ENCODE measurements at regions not wholly inside any gene's neighbourhood (a gene's known extent, or its start where the extent isn't known, plus 50 kb on each side); places are given as distances from the start of the nearest gene placed in this dataset.

DNA sequence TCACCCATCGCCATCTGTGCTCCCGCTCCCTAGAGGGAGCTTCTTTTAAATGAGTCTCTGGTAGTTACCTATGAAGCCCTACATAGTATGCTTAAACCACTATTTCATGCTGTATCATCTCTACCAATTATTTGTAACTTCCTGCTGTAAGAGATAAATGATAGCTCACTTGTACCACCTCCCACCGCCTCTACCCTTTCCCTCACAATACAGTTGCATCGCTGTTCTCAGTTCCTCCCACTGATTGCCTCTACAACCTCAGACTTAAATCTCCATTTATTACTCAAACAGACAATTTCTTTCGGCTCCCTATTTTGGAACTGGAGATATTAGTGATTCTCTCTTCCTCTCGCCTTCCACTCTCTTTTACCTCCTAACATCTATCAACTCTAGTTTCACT lies 222.9 kb upstream of the ZC3H12C start:
- ATAC-seq, result no peak
- no peaks in the 10 kb centered on the region for H3K27me3 ChIP-seq (ENCODE audit: low read depth)
- no peak overlapping the region for H3K27ac ChIP-seq
- intact Hi-C loops (cut with DNase I), result no loop called here
- no peak for TF ChIP-seq CTCF (IDR thresholded peaks at IDR 0.05)
- H3K4me1 ChIP-seq, result no peaks in the 10 kb centered on the region
- H3K36me3 ChIP-seq, result no peaks in the 10 kb centered on the region
- no peaks in the 10 kb centered on the region for H3K9me3 ChIP-seq
- H3K4me3 ChIP-seq, result no peak overlapping the region
- DNase-seq, result no peak

GRCh38 chr11:109877043-109877442 lies 216.1 kb upstream of the ZC3H12C start:
- no peak for TF ChIP-seq CTCF (IDR thresholded peaks at IDR 0.05)
- ATAC-seq (no peak), DNase-seq (no peak)
- H3K9me3 ChIP-seq, result no peaks in the 10 kb centered on the region
- H3K27ac ChIP-seq, result no peak overlapping the region
- H3K4me3 ChIP-seq, result no peak overlapping the region
- no peaks in the 10 kb centered on the region for H3K36me3 ChIP-seq
- H3K4me1 ChIP-seq, result no peaks in the 10 kb centered on the region
- intact Hi-C loops (cut with DNase I), result no loop called here
- no peaks in the 10 kb centered on the region for H3K27me3 ChIP-seq (ENCODE audit: low read depth)

DNA sequence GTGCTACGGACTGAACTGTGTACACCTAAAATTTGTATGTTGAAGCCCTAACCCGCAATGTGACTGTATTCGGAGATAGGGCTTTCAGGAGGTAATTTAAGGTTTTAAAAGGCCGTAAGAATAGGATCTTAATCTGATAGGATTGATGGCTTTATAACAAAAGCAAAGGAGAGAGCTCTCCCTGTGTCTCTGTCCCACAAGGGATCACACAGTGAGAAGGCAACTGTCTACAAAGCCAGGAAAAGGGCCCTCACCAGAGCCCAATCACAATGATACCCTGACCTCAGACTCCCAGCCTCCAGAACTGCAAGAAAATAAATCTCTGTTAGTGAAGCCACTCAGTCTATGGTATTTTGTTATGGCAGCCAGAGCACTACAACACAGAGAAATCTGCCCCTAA lies 208.7 kb upstream of the ZC3H12C start:
- Histone ChIP-seq H3K36me3 (no peaks in the 10 kb centered on the region), H3K4me1 (no peaks in the 10 kb centered on the region), H3K4me3 (no peak overlapping the region), H3K9me3 (no peaks in the 10 kb centered on the region), H3K27ac (no peak overlapping the region), H3K27me3 (ENCODE audit: low read depth) (no peaks in the 10 kb centered on the region)
- TF ChIP-seq CTCF (IDR thresholded peaks at IDR 0.05), result no peak
- DNase-seq, result no peak
- intact Hi-C loops (cut with DNase I), result no loop called here
- ATAC-seq, result no peak

GRCh38 chr11:109885006-109885405 lies 208.2 kb upstream of the ZC3H12C start:
- TF ChIP-seq CTCF (IDR thresholded peaks at IDR 0.05), result no peak
- intact Hi-C loops (cut with DNase I), result no loop called here
- Histone ChIP-seq H3K27me3 (ENCODE audit: low read depth) (no peaks in the 10 kb centered on the region), H3K4me3 (no peak overlapping the region), H3K27ac (no peak overlapping the region), H3K9me3 (no peaks in the 10 kb centered on the region), H3K4me1 (no peaks in the 10 kb centered on the region), H3K36me3 (no peaks in the 10 kb centered on the region)
- no peak for DNase-seq
- no peak for ATAC-seq

DNA sequence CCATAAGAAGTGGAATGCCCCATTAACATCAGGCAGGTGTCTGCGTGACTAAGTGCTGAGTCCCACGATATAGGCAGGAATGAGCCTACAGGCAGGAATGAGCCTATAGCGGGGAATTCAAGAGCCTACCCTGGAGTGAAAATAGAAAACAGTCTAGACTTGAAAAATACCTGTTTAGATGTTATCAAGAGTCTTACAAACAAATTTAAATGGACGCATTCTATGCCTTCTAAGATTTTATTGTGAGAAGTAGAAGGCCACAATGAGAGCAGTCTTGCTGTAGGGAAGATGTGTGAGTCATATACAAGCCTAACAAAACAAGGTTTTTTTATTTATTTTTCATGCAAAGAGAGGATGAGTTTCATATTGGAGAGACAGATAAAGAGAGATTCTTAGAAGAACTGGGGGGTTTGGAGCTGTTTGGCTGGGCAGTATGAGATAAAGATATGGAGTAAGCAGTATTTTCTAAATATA lies 200.8 kb upstream of the ZC3H12C start:
- no peaks in the 10 kb centered on the region for H3K9me3 ChIP-seq
- H3K27me3 ChIP-seq (ENCODE audit: low read depth), result no peaks in the 10 kb centered on the region
- no peaks in the 10 kb centered on the region for H3K36me3 ChIP-seq
- H3K4me3 ChIP-seq, result no peak overlapping the region
- H3K27ac ChIP-seq, result no peak overlapping the region
- intact Hi-C loops (cut with DNase I), result no loop called here
- no peaks in the 10 kb centered on the region for H3K4me1 ChIP-seq
- DNase-seq (no peak), ATAC-seq (no peak)
- no peak for TF ChIP-seq CTCF (IDR thresholded peaks at IDR 0.05)

- intact Hi-C loops (cut with DNase I), result no loop called here
- H3K27me3 ChIP-seq (ENCODE audit: low read depth), result no peaks in the 10 kb centered on the region
- DNase-seq, result no peak
- no peaks in the 10 kb centered on the region for H3K4me1 ChIP-seq
- no peak overlapping the region for H3K27ac ChIP-seq
- no peak for TF ChIP-seq CTCF (IDR thresholded peaks at IDR 0.05)
- ATAC-seq, result no peak
- H3K9me3 ChIP-seq, result peaks cover 8% of the 10 kb centered on the region
- no peak overlapping the region for H3K4me3 ChIP-seq
- no peaks in the 10 kb centered on the region for H3K36me3 ChIP-seq
Observed at GRCh38 chr11:109894242-109894641, 198.9 kb upstream of the ZC3H12C start.
